CD4-positive, CD25-positive, alpha-beta regulatory T cell (primary cell): ENCODE measurements at regions not wholly inside any gene's neighbourhood (a gene's known extent, or its start where the extent isn't known, plus 50 kb on each side); places are given as distances from the start of the nearest gene placed in this dataset.

ENCODE experiments used
- ATAC-seq, 2 donors: fragments of 150-1000 bp; cut with Tn5 transposase; one replicate each; pipeline ENCODE4 v1.10.0; 2021; ENCODE audit warnings: low read depth in 2 of 2, moderate number of reproducible peaks in 2 of 2, moderate library complexity in 1 of 2
- DNase-seq, 3 donors: peaks; one replicate each; pipeline versions ENCODE4 v3.0.0 to v3.0.0-alpha.2; 2012 to 2022; ENCODE audit warnings: mixed read lengths in 1 of 3
- H3K27ac ChIP-seq: one replicate; pipeline ENCODE4 v1.7.0; 2013; ENCODE audit warnings: mild to moderate bottlenecking, low read length; ENCODE audit not compliant: insufficient read depth, poor library complexity, severe bottlenecking
- H3K27me3 ChIP-seq: one replicate; pipeline ENCODE4 v1.7.0; 2013; ENCODE audit warnings: low read length; ENCODE audit not compliant: control insufficient read depth, insufficient read depth
- H3K36me3 ChIP-seq: one replicate; pipeline ENCODE4 v1.7.0; 2013; ENCODE audit warnings: mild to moderate bottlenecking, low read length, moderate library complexity; ENCODE audit not compliant: control insufficient read depth, insufficient read depth
- H3K4me1 ChIP-seq: 2 replicates; pipeline ENCODE4 v1.7.0; 2013; ENCODE audit warnings: mild to moderate bottlenecking, low read length; ENCODE audit not compliant: insufficient read depth, control insufficient read depth, poor library complexity, severe bottlenecking
- H3K4me3 ChIP-seq: one replicate; pipeline ENCODE4 v1.7.0; 2013; ENCODE audit warnings: low read depth, mild to moderate bottlenecking, low read length, moderate library complexity
- H3K9me3 ChIP-seq, 2 experiments: 1 replicate in 1 of 2; 2 replicates in 1 of 2; pipeline ENCODE4 v1.7.0; 2013; ENCODE audit warnings: low read length in 2 of 2, mild to moderate bottlenecking in 1 of 2, moderate library complexity in 1 of 2; ENCODE audit not compliant: control insufficient read depth in 2 of 2
- H3K27ac Mint-ChIP-seq, 3 donors: one replicate each; pipeline ENCODE4 v1.8.0; 2020 to 2022; ENCODE audit warnings: mild to moderate bottlenecking in 3 of 3, mixed read lengths in 3 of 3, moderate library complexity in 2 of 3
- H3K27me3 Mint-ChIP-seq: one replicate; pipeline ENCODE4 v1.8.0; 2022; ENCODE audit warnings: mild to moderate bottlenecking, mixed read lengths
- H3K36me3 Mint-ChIP-seq: one replicate; pipeline ENCODE4 v1.8.0; 2020; ENCODE audit warnings: mixed read lengths
- H3K4me1 Mint-ChIP-seq, 4 donors: one replicate each; pipeline ENCODE4 v1.8.0; 2020 to 2022; ENCODE audit warnings: mixed read lengths in 4 of 4, mild to moderate bottlenecking in 1 of 4
- H3K4me3 Mint-ChIP-seq, 4 donors: one replicate each; pipeline ENCODE4 v1.8.0; 2020 to 2022; ENCODE audit warnings: mild to moderate bottlenecking in 4 of 4, mixed read lengths in 4 of 4, moderate library complexity in 3 of 4
- H3K9me3 Mint-ChIP-seq, 7 donors: one replicate each; pipeline ENCODE4 v1.8.0; 2020 to 2022; ENCODE audit warnings: mixed read lengths in 7 of 7, mild to moderate bottlenecking in 3 of 7, moderate library complexity in 2 of 7

DNA sequence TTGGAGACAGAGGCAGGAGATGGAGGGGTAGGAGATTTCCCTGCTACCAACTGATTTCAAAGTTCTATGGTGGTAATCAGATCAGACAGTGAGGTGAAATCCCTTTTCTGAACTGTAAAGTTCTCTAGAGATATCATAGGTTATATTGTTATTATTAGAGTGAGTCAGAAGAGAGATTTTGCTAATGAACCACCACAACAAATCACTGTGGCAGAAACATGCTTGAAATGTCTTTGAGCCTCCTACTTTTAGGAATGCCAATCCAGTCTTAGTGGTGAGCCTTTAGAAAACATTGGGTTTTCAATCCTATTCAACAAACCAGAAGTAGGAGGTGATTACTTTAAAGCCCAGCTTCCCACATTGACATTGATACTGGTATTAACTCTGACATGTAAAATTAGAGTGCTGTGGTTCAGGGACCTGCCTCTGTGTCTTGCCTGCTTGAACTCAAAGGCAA lies 136.7 kb upstream of the CNR1 start:
- H3K36me3 Mint-ChIP-seq, result no peaks in the 10 kb centered on the region
- no peaks in the 10 kb centered on the region for H3K4me1 Mint-ChIP-seq
- no peaks in the 10 kb centered on the region for H3K27me3 ChIP-seq
- H3K4me1 ChIP-seq, result no peaks in the 10 kb centered on the region
- no peak overlapping the region for H3K27ac Mint-ChIP-seq
- H3K36me3 ChIP-seq, result no peaks in the 10 kb centered on the region
- no peak overlapping the region for H3K27ac ChIP-seq
- H3K27me3 Mint-ChIP-seq, result peaks cover 8% of the 10 kb centered on the region
- H3K9me3 ChIP-seq, result no peaks in the 10 kb centered on the region
- DNase-seq (no peak), ATAC-seq (no peak)
- no peak overlapping the region for H3K4me3 ChIP-seq
- H3K4me3 Mint-ChIP-seq, result no peak overlapping the region
- peaks cover 0 to 2% (median 0%) of the 10 kb centered on the region in 7 donors for H3K9me3 Mint-ChIP-seq

DNA sequence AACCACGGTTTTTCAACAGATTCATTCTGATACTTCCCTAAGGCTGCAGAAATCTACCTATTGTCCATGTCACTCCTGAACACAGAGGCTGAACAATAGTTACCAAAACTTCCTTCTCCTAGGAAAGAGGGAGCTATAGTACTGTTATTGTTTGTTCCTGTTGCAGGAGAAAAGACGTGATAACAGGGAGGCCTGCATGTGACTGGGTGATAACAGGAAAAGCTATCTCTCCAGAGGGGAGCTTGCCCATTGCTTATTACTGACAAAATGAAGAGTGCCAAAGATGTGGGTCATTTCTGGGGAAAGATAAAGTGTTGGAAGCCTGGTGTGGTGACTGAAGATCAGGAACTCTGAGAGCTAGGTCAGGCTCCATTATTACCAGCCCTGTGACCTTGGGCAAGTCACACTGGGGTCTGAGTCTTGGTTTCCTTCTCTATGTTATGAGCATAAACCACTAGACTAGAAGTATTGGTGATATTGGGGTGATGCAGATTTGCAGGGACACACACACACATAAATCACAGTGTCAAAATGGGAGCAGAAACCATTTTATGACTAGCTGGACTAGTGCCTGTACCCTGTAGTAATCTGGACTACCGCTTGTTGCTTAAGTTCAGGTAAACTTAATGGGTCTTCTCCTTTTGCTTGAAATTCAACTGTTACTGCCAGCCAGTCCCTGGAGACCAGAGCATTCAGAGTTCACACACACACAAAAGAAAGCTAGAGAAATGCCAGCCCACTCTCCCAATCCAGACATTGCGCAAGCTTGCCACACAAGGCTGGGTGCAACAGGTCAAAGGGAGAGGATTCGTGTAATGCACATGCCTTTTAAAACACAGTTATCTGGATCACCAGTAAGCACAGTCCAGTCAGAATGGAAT lies 136.0 kb upstream of the CNR1 start:
- H3K9me3 Mint-ChIP-seq, result peaks cover 0 to 2% (median 0%) of the 10 kb centered on the region in 7 donors
- H3K27me3 Mint-ChIP-seq, result peaks cover 8% of the 10 kb centered on the region

DNA sequence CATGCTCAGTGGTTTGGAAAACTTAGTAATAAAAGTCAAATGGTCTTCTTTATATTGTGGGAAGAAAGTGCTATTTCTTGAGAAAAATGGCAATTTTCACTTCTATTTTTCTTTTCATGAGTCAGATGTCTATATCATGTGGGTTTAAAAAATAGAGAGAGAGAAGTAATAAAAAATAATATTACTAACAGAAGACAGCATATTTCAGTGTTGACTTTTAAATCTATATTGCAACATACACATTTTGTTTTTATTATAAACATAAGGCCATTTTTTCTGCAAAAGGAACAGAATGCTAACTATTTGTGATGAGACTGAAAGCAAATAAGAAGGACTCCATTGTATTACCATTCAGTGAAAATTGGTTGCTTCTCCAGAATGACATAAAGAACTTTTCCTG lies 135.1 kb upstream of the CNR1 start:
- no peak overlapping the region for H3K27ac ChIP-seq
- no peaks in the 10 kb centered on the region for H3K36me3 ChIP-seq
- Mint-ChIP-seq H3K36me3 (no peaks in the 10 kb centered on the region), H3K4me3 (no peak overlapping the region), H3K27me3 (peaks cover 8% of the 10 kb centered on the region), H3K4me1 (no peaks in the 10 kb centered on the region), H3K9me3 (peaks cover 0 to 3% (median 0%) of the 10 kb centered on the region in 7 donors), H3K27ac (no peak overlapping the region)
- DNase-seq (no peak), ATAC-seq (no peak)
- no peak overlapping the region for H3K4me3 ChIP-seq
- no peaks in the 10 kb centered on the region for H3K4me1 ChIP-seq
- no peaks in the 10 kb centered on the region for H3K27me3 ChIP-seq
- no peaks in the 10 kb centered on the region for H3K9me3 ChIP-seq

More for the DNA sequence above, 136.0 kb upstream of the CNR1 start:
- Mint-ChIP-seq H3K27ac (no peak overlapping the region), H3K4me3 (no peak overlapping the region), H3K36me3 (no peaks in the 10 kb centered on the region), H3K4me1 (no peaks in the 10 kb centered on the region)
- Histone ChIP-seq H3K27me3 (no peaks in the 10 kb centered on the region), H3K9me3 (no peaks in the 10 kb centered on the region), H3K27ac (no peak overlapping the region), H3K4me3 (no peak overlapping the region), H3K4me1 (no peaks in the 10 kb centered on the region), H3K36me3 (no peaks in the 10 kb centered on the region)
- ATAC-seq (no peak), DNase-seq (no peak)

- Histone ChIP-seq H3K27me3 (no peaks in the 10 kb centered on the region), H3K9me3 (no peaks in the 10 kb centered on the region), H3K4me3 (no peak overlapping the region), H3K36me3 (no peaks in the 10 kb centered on the region), H3K27ac (no peak overlapping the region), H3K4me1 (no peaks in the 10 kb centered on the region)
- Mint-ChIP-seq H3K27ac (no peak overlapping the region), H3K4me1 (no peaks in the 10 kb centered on the region), H3K36me3 (no peaks in the 10 kb centered on the region), H3K4me3 (no peak overlapping the region), H3K27me3 (peaks cover 11% of the 10 kb centered on the region), H3K9me3 (peaks cover 0 to 3% (median 0%) of the 10 kb centered on the region in 7 donors)
- DNase-seq (no peak), ATAC-seq (no peak)
Measured at GRCh38 chr6:88298066-88298845, 132.1 kb upstream of the CNR1 start.

DNA sequence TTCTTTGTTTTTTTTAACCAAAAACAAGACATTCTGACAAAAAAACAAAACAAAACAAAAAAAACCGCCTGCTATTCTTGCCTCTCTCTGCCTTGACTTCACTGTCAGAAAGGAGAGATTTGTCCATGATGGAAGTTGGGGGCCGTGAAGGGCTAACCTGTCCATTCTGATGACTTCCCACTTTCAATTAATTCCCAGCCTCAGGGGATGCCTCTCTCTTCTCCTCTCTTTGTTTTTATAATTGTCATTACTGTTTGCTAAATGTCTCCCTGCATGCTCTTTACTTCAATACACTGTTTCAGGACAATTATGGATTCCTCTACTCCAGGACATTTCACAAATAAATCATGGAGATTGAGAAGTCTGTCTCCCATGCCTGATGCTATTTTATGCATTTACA lies 130.5 kb upstream of the CNR1 start:
- Histone ChIP-seq H3K27ac (no peak overlapping the region), H3K4me3 (no peak overlapping the region), H3K9me3 (no peaks in the 10 kb centered on the region), H3K4me1 (no peaks in the 10 kb centered on the region), H3K36me3 (no peaks in the 10 kb centered on the region), H3K27me3 (no peaks in the 10 kb centered on the region)
- no peak for DNase-seq
- Mint-ChIP-seq H3K4me3 (no peak overlapping the region), H3K27me3 (peaks cover 11% of the 10 kb centered on the region), H3K9me3 (peaks cover 0 to 4% (median 0%) of the 10 kb centered on the region in 7 donors), H3K36me3 (no peaks in the 10 kb centered on the region), H3K4me1 (no peaks in the 10 kb centered on the region), H3K27ac (no peak overlapping the region)
- ATAC-seq, result no peak

- Mint-ChIP-seq H3K9me3 (peaks cover 0 to 4% (median 0%) of the 10 kb centered on the region in 7 donors), H3K27ac (no peak overlapping the region)
Measured at GRCh38 chr6:88295663-88296062, 129.5 kb upstream of the CNR1 start.

GRCh38 chr6:88294702-88295101 lies 128.6 kb upstream of the CNR1 start:
- H3K9me3 Mint-ChIP-seq, result peaks cover 0 to 4% (median 0%) of the 10 kb centered on the region in 7 donors
- peaks cover 7% of the 10 kb centered on the region for H3K27me3 Mint-ChIP-seq
- H3K4me3 Mint-ChIP-seq, result no peak overlapping the region
- Histone ChIP-seq H3K4me3 (no peak overlapping the region), H3K27ac (no peak overlapping the region), H3K27me3 (no peaks in the 10 kb centered on the region), H3K9me3 (no peaks in the 10 kb centered on the region), H3K36me3 (no peaks in the 10 kb centered on the region), H3K4me1 (no peaks in the 10 kb centered on the region)
- ATAC-seq, result no peak
- H3K4me1 Mint-ChIP-seq, result no peaks in the 10 kb centered on the region
- peak overlapping the region in 1 of 3 donors; percentile 5 for H3K27ac Mint-ChIP-seq
- H3K36me3 Mint-ChIP-seq, result no peaks in the 10 kb centered on the region
- DNase-seq, result no peak

More at GRCh38 chr6:88295663-88296062, 129.5 kb upstream of the CNR1 start:
- Histone ChIP-seq H3K27ac (no peak overlapping the region), H3K4me3 (no peak overlapping the region), H3K27me3 (no peaks in the 10 kb centered on the region), H3K36me3 (no peaks in the 10 kb centered on the region), H3K9me3 (no peaks in the 10 kb centered on the region), H3K4me1 (no peaks in the 10 kb centered on the region)
- no peaks in the 10 kb centered on the region for H3K4me1 Mint-ChIP-seq
- DNase-seq (no peak), ATAC-seq (no peak)
- peaks cover 8% of the 10 kb centered on the region for H3K27me3 Mint-ChIP-seq
- no peaks in the 10 kb centered on the region for H3K36me3 Mint-ChIP-seq
- H3K4me3 Mint-ChIP-seq, result no peak overlapping the region
